ENCODE measurements at regions not wholly inside any gene's neighbourhood (a gene's known extent, or its start where the extent isn't known, plus 50 kb on each side); places are given as distances from the start of the nearest gene placed in this dataset.

GRCh38 chr13:58329746-58330145, 698.2 kb downstream of the PCDH17 start:
- DNase-seq (ENCODE audit: low spot score) = no peak
- intact Hi-C loops (cut with micrococcal nuclease; ENCODE audit: unreplicated experiment) (no loop called here), in situ Hi-C loops (cut with HindIII; ENCODE audit: extremely low pct_ligation_motif_present, low pct_unique_long_range_greater_than_20kb) (no loop called here)
- BruUV-seq (replicated peaks) = no TSS peak
- 40% methylated on average over 5 of the region's 5 CpGs for WGBS (ENCODE audit: low lambda C conversion rate)
- no peak for FAIRE-seq
- TF ChIP-seq ZNF674 (CRISPR knock-in tag; IDR thresholded peaks at IDR 0.05; ENCODE audit: low read depth) (no peak), ZFP41 (CRISPR knock-in tag; IDR thresholded peaks at IDR 0.05; ENCODE audit: borderline replicate concordance) (no peak)
- TF ChIP-seq, protein P1, sequence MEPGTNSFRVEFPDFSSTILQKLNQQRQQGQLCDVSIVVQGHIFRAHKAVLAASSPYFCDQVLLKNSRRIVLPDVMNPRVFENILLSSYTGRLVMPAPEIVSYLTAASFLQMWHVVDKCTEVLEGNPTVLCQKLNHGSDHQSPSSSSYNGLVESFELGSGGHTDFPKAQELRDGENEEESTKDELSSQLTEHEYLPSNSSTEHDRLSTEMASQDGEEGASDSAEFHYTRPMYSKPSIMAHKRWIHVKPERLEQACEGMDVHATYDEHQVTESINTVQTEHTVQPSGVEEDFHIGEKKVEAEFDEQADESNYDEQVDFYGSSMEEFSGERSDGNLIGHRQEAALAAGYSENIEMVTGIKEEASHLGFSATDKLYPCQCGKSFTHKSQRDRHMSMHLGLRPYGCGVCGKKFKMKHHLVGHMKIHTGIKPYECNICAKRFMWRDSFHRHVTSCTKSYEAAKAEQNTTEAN (CRISPR knock-in tag; conservative IDR thresholded peaks at IDR 0.05) = no peak
- no peak overlapping the region for H3K9ac ChIP-seq (ENCODE audit: insufficient read depth, low read depth, low read length)
- no peak overlapping the region for H3K4me2 ChIP-seq (ENCODE audit: low read depth, low read length)
- no peak overlapping the region for H3K4me3 ChIP-seq (replicated peaks in 1 of 3; ENCODE audit: insufficient read depth in 1 of 3, low read depth in 2 of 3, low read length in 3 of 3)
- CTCF ChIA-PET (ENCODE audit: low intra/inter-chr PET ratio, low total read pairs) = no interaction called here
- H3K27ac ChIP-seq (ENCODE audit: extremely low read length, insufficient read depth, low read length) = no peak overlapping the region
- ATAC-seq = no peak
- H3K36me3 ChIP-seq (replicated peaks in 1 of 2; ENCODE audit: control insufficient read depth in 1 of 2, insufficient read depth in 2 of 2, low read length in 2 of 2) = no peaks in the 10 kb centered on the region
- no peak overlapping the region for H2AFZ ChIP-seq (ENCODE audit: low read length)
- no peaks in the 10 kb centered on the region for H3K4me1 ChIP-seq (ENCODE audit: insufficient read depth, low read length)
- no peaks in the 10 kb centered on the region for H3K79me2 ChIP-seq (ENCODE audit: insufficient read depth, low read length)
- H4K20me1 ChIP-seq (ENCODE audit: insufficient read depth, low read length) = no peaks in the 10 kb centered on the region
- peaks cover 43% of the 10 kb centered on the region for H3K9me3 ChIP-seq (ENCODE audit: low read length)
- H3K27me3 ChIP-seq (ENCODE audit: control insufficient read depth in 1 of 2, insufficient read depth in 2 of 2, low read length in 2 of 2) = no peaks in the 10 kb centered on the region
- POLR2A ChIA-PET = no interaction called here

DNA sequence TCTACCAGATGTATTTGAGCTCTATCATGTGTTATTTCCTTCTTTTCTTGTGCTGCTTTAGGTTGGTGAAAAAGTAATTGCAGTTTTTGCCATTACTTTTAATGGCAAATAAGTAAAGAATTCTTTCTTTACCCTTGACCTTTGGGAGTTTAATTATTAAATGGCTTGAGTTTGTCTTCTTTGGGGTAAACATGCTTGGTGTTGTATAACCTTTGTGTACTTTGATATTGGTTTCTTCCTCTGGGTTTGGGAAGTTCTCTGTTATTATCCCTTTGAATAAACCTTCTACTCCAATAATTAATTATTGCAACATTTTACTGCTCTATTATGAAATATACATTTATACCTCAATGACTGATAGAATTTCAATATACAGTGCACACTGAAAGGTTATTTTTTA, 709.4 kb downstream of the PCDH17 start:
- Histone ChIP-seq H2AFZ (ENCODE audit: low read length) (no peak overlapping the region), H3K27me3 (ENCODE audit: control insufficient read depth in 1 of 2, insufficient read depth in 2 of 2, low read length in 2 of 2) (no peaks in the 10 kb centered on the region), H3K9me3 (ENCODE audit: low read length) (peaks cover 78% of the 10 kb centered on the region), H3K27ac (ENCODE audit: extremely low read length, insufficient read depth, low read length) (no peak overlapping the region), H4K20me1 (ENCODE audit: insufficient read depth, low read length) (no peaks in the 10 kb centered on the region), H3K4me2 (ENCODE audit: low read depth, low read length) (no peak overlapping the region), H3K4me1 (ENCODE audit: insufficient read depth, low read length) (peaks cover 15% of the 10 kb centered on the region; the same call in 1 of the 2 replicates), H3K36me3 (replicated peaks in 1 of 2; ENCODE audit: control insufficient read depth in 1 of 2, insufficient read depth in 2 of 2, low read length in 2 of 2) (no peaks in the 10 kb centered on the region), H3K79me2 (ENCODE audit: insufficient read depth, low read length) (no peaks in the 10 kb centered on the region), H3K4me3 (replicated peaks in 1 of 3; ENCODE audit: insufficient read depth in 1 of 3, low read depth in 2 of 3, low read length in 3 of 3) (peak overlapping the region in 1 of 3 experiments; percentile 22; a peak in 1 of 6 replicates), H3K9ac (ENCODE audit: insufficient read depth, low read depth, low read length) (no peak overlapping the region)
- no TSS peak for BruUV-seq (replicated peaks)
- FAIRE-seq = no peak
- intact Hi-C loops (cut with micrococcal nuclease; ENCODE audit: unreplicated experiment) = no loop called here
- ATAC-seq = peak; percentile 63
- ChIA-PET POLR2A (no interaction called here), CTCF (ENCODE audit: low intra/inter-chr PET ratio, low total read pairs) (no interaction called here)
- DNase-seq (ENCODE audit: low spot score) = peak; percentile 27
- in situ Hi-C loops (cut with HindIII; ENCODE audit: extremely low pct_ligation_motif_present, low pct_unique_long_range_greater_than_20kb) = no loop called here
- TF ChIP-seq ZC3H4 (CRISPR knock-in tag; IDR thresholded peaks at IDR 0.05; ENCODE audit: borderline replicate concordance) (no peak), ZNF362 (CRISPR knock-in tag; IDR thresholded peaks at IDR 0.05; ENCODE audit: borderline replicate concordance) (no peak), ZNF703 (CRISPR knock-in tag; IDR thresholded peaks at IDR 0.05; ENCODE audit: borderline replicate concordance) (no peak), ZNF776 (CRISPR knock-in tag; IDR thresholded peaks at IDR 0.05) (no peak), RFX3 (CRISPR knock-in tag; IDR thresholded peaks at IDR 0.05) (no peak), NR2F6 (IDR thresholded peaks at IDR 0.05) (peak; percentile 18; the same call in 1 of the 2 replicates), NR2F6 (CRISPR knock-in tag; IDR thresholded peaks at IDR 0.05) (no peak), PLSCR1 (CRISPR knock-in tag; IDR thresholded peaks at IDR 0.05; ENCODE audit: borderline replicate concordance) (no peak), PHF21A (CRISPR knock-in tag; IDR thresholded peaks at IDR 0.05) (no peak)
- TF ChIP-seq, protein P2, sequence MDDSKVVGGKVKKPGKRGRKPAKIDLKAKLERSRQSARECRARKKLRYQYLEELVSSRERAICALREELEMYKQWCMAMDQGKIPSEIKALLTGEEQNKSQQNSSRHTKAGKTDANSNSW (CRISPR knock-in tag; IDR thresholded peaks at IDR 0.05; ENCODE audit: borderline replicate concordance) = no peak
- TF ChIP-seq, protein P3, sequence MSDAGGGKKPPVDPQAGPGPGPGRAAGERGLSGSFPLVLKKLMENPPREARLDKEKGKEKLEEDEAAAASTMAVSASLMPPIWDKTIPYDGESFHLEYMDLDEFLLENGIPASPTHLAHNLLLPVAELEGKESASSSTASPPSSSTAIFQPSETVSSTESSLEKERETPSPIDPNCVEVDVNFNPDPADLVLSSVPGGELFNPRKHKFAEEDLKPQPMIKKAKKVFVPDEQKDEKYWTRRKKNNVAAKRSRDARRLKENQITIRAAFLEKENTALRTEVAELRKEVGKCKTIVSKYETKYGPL (CRISPR knock-in tag; IDR thresholded peaks at IDR 0.05) = 0 out of 2 replicates have a peak, but pooled peaks have one; percentile 67

Measured in HepG2 (cell line).